ENCODE measurements at regions not wholly inside any gene's neighbourhood (a gene's known extent, or its start where the extent isn't known, plus 50 kb on each side); places are given as distances from the start of the nearest gene placed in this dataset.

DNA sequence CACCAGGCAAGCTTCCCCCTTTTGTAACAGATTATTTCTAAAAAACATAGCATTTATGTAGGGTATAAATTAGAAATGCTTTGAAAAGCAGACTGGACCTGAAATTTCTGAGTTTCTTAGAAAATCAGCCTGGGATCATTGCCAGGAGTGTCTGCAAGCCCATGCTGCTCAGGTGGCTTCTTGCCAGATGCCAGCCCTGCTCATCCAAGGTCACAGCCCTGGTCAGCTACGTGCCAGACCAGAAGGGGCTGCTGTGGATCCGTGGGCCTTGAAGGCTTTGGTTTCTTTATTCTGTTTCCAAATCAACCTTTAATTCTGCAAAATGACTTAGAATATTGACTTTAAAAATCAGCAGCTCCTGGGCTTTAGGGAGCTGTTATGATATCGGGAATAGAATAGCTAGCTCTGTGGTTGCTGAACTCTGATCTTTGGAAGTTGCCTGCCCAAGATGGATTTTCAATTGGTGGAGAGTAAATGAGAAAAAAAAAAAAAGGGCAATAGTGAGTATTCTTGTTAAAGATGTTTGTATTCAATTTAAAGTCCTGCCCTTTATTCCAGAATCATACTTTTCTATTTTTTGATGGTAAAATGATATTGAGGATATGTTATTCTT, 370.1 kb upstream of the ONECUT1 start:
- Histone ChIP-seq H3K27ac (no peak overlapping the region), H3K9me3 (no peaks in the 10 kb centered on the region), H3K4me3 (no peak overlapping the region), H3K27me3 (replicated peaks; ENCODE audit: insufficient read depth) (no peaks in the 10 kb centered on the region), H3K36me3 (no peaks in the 10 kb centered on the region), H3K4me1 (replicated peaks) (no peaks in the 10 kb centered on the region)
- intact Hi-C loops (cut with DNase I), result no loop called here
- no peak for TF ChIP-seq POLR2A (IDR thresholded peaks at IDR 0.05)
- TF ChIP-seq POLR2AphosphoS5 (IDR thresholded peaks at IDR 0.05), result no peak
- TF ChIP-seq, protein P1, sequence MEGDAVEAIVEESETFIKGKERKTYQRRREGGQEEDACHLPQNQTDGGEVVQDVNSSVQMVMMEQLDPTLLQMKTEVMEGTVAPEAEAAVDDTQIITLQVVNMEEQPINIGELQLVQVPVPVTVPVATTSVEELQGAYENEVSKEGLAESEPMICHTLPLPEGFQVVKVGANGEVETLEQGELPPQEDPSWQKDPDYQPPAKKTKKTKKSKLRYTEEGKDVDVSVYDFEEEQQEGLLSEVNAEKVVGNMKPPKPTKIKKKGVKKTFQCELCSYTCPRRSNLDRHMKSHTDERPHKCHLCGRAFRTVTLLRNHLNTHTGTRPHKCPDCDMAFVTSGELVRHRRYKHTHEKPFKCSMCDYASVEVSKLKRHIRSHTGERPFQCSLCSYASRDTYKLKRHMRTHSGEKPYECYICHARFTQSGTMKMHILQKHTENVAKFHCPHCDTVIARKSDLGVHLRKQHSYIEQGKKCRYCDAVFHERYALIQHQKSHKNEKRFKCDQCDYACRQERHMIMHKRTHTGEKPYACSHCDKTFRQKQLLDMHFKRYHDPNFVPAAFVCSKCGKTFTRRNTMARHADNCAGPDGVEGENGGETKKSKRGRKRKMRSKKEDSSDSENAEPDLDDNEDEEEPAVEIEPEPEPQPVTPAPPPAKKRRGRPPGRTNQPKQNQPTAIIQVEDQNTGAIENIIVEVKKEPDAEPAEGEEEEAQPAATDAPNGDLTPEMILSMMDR (IDR thresholded peaks at IDR 0.05), result no peak
- DNase-seq (ENCODE audit: low spot score), result no peak
- WGBS, result 65% methylated on average over 3 of the region's 3 CpGs

GRCh38 chr15:53159458-53159857, 369.3 kb upstream of the ONECUT1 start:
- intact Hi-C loops (cut with DNase I), result no loop called here
- H3K27me3 ChIP-seq (replicated peaks; ENCODE audit: insufficient read depth), result no peaks in the 10 kb centered on the region
- H3K27ac ChIP-seq, result no peak overlapping the region
- H3K4me1 ChIP-seq (replicated peaks), result no peaks in the 10 kb centered on the region
- H3K4me3 ChIP-seq, result no peak overlapping the region
- no peak for DNase-seq (ENCODE audit: low spot score)
- H3K9me3 ChIP-seq, result no peaks in the 10 kb centered on the region
- H3K36me3 ChIP-seq, result no peaks in the 10 kb centered on the region
- no peak for TF ChIP-seq POLR2A (IDR thresholded peaks at IDR 0.05)
- TF ChIP-seq POLR2AphosphoS5 (IDR thresholded peaks at IDR 0.05), result no peak
- TF ChIP-seq, protein P1 (IDR thresholded peaks at IDR 0.05), result no peak

DNA sequence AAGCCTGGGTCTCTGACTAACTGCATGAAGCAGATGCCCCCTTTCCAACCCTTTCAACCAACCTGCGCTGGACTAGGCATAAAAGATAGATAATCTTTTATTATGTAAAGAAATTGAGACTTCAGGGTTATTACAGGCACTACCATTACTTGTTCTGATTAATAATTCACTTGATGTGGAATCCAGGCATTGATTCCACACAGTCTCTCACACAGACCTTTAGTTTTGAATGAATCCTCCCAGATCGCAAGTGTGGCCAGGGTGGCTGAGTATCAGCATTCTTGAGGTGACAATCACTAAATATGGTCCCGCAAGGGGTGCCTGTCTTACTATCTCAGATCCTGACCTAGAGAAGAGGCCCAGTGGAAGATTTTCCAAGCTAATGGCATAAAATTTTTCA, 368.9 kb upstream of the ONECUT1 start:
- Histone ChIP-seq H3K27me3 (replicated peaks; ENCODE audit: insufficient read depth) (no peaks in the 10 kb centered on the region), H3K36me3 (no peaks in the 10 kb centered on the region), H3K27ac (no peak overlapping the region), H3K9me3 (no peaks in the 10 kb centered on the region), H3K4me3 (no peak overlapping the region), H3K4me1 (replicated peaks) (no peaks in the 10 kb centered on the region)
- intact Hi-C loops (cut with DNase I), result no loop called here
- TF ChIP-seq, protein P1 (IDR thresholded peaks at IDR 0.05), result no peak
- TF ChIP-seq POLR2A (IDR thresholded peaks at IDR 0.05), result no peak
- no peak for TF ChIP-seq POLR2AphosphoS5 (IDR thresholded peaks at IDR 0.05)
- WGBS, result 84% methylated on average over 3 of the region's 3 CpGs
- no peak for DNase-seq (ENCODE audit: low spot score)

- 70% methylated on average over 6 of the region's 6 CpGs for WGBS
- no peak for DNase-seq (ENCODE audit: low spot score)
- intact Hi-C loops (cut with DNase I), result no loop called here
- no peak overlapping the region for H3K27ac ChIP-seq
- no peak overlapping the region for H3K4me3 ChIP-seq
- no peaks in the 10 kb centered on the region for H3K36me3 ChIP-seq
- H3K9me3 ChIP-seq, result no peaks in the 10 kb centered on the region
- H3K27me3 ChIP-seq (replicated peaks; ENCODE audit: insufficient read depth), result no peaks in the 10 kb centered on the region
- TF ChIP-seq, protein P1 (IDR thresholded peaks at IDR 0.05), result no peak
- TF ChIP-seq POLR2AphosphoS5 (IDR thresholded peaks at IDR 0.05), result no peak
- TF ChIP-seq POLR2A (IDR thresholded peaks at IDR 0.05), result no peak
- no peaks in the 10 kb centered on the region for H3K4me1 ChIP-seq (replicated peaks)
These were observed 343.2 kb upstream of the ONECUT1 start for GRCh38 chr15:53133255-53133850.

GRCh38 chr15:53130943-53131342, 340.8 kb upstream of the ONECUT1 start:
- Histone ChIP-seq H3K27me3 (replicated peaks; ENCODE audit: insufficient read depth) (no peaks in the 10 kb centered on the region), H3K4me1 (replicated peaks) (no peaks in the 10 kb centered on the region), H3K36me3 (no peaks in the 10 kb centered on the region), H3K9me3 (no peaks in the 10 kb centered on the region), H3K27ac (no peak overlapping the region), H3K4me3 (no peak overlapping the region)
- TF ChIP-seq POLR2AphosphoS5 (IDR thresholded peaks at IDR 0.05) (no peak), POLR2A (IDR thresholded peaks at IDR 0.05) (no peak)
- TF ChIP-seq, protein P1 (IDR thresholded peaks at IDR 0.05), result no peak
- no peak for DNase-seq (ENCODE audit: low spot score)
- WGBS, result 94% methylated on average over 3 of the region's 3 CpGs
- intact Hi-C loops (cut with DNase I), result no loop called here
